Adrenal gland (tissue), 5 donors: ENCODE measurements at regions not wholly inside any gene's neighbourhood (a gene's known extent, or its start where the extent isn't known, plus 50 kb on each side); places are given as distances from the start of the nearest gene placed in this dataset.

ENCODE experiments used
- POLR2A ChIP-seq, 2 donors: fragments of 450-650 bp; IDR thresholded peaks; one replicate each; pipeline ENCODE4 v1.6.1; 2017; ENCODE audit warnings: antibody characterized with exemption in 2 of 2, mild to moderate bottlenecking in 2 of 2, moderate library complexity in 1 of 2
- TF ChIP-seq, protein P1 (sequence below), 6 experiments: fragments of 450-650 bp in 4 of 6; fragments of 200-600 bp in 2 of 6; sonication (generic) in 1 of 6; IDR thresholded peaks; 1 replicate in 5 of 6; 2 replicates in 1 of 6; pipeline versions ENCODE4 v1.5.1 to v1.8.0; 2016 to 2021; ENCODE audit warnings: antibody characterized with exemption in 6 of 6, mild to moderate bottlenecking in 2 of 6, moderate library complexity in 1 of 6
- donor health status: DM: no; HTN: no; CAD: no.

DNA sequence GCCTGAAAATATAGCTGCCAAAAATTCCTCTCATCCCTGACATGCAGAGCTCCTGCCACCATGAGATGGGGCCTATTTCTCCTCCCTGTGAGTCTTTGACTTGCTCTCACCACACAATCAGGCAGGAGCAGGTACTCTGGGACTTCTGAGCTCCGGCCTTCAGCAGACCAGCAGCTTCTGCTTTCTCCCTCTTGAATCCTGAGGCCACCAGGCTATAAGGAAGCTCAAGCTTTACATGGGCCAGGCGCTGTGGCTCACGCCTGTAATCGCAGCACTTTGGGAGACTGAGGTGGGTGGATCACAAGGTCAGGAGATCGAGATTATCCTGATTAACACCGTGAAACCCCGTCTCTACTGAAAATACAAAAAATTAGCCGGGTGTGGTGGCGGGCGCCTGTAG, 238.7 kb upstream of the RREB1 start:
- TF ChIP-seq, protein P1, sequence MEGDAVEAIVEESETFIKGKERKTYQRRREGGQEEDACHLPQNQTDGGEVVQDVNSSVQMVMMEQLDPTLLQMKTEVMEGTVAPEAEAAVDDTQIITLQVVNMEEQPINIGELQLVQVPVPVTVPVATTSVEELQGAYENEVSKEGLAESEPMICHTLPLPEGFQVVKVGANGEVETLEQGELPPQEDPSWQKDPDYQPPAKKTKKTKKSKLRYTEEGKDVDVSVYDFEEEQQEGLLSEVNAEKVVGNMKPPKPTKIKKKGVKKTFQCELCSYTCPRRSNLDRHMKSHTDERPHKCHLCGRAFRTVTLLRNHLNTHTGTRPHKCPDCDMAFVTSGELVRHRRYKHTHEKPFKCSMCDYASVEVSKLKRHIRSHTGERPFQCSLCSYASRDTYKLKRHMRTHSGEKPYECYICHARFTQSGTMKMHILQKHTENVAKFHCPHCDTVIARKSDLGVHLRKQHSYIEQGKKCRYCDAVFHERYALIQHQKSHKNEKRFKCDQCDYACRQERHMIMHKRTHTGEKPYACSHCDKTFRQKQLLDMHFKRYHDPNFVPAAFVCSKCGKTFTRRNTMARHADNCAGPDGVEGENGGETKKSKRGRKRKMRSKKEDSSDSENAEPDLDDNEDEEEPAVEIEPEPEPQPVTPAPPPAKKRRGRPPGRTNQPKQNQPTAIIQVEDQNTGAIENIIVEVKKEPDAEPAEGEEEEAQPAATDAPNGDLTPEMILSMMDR (IDR thresholded peaks at IDR 0.05), result no peak
- TF ChIP-seq POLR2A (IDR thresholded peaks at IDR 0.05), result no peak
